ENCODE measurements at regions not wholly inside any gene's neighbourhood (a gene's known extent, or its start where the extent isn't known, plus 50 kb on each side); places are given as distances from the start of the nearest gene placed in this dataset.

GRCh38 chr5:60092671-60093422 is 199.3 kb upstream of the PDE4D start:
- DNase-seq (ENCODE audit: low spot score), result no peak
- CTCF ChIA-PET, result no interaction called here
- H3K27ac ChIP-seq (ENCODE audit: low read depth, low read length, poor library complexity, severe bottlenecking), result no peak overlapping the region

GRCh38 chr5:60086583-60086982 is 193.1 kb upstream of the PDE4D start:
- intact Hi-C loops (cut with micrococcal nuclease; ENCODE audit: unreplicated experiment), result no loop called here
- Histone ChIP-seq H3K27me3 (replicated peaks; ENCODE audit: insufficient read depth, low read depth, low read length, poor library complexity) (peaks cover 2% of the 10 kb centered on the region), H3K4me3 (ENCODE audit: low read depth, low read length, poor library complexity, severe bottlenecking) (no peak overlapping the region), H3K27ac (ENCODE audit: low read depth, low read length, poor library complexity, severe bottlenecking) (no peak overlapping the region), H3K4me1 (ENCODE audit: insufficient read depth, low read length, poor library complexity, severe bottlenecking) (no peaks in the 10 kb centered on the region), H3K9me3 (ENCODE audit: low read depth, low read length, poor library complexity, severe bottlenecking) (peaks cover 10% of the 10 kb centered on the region), H3K36me3 (ENCODE audit: insufficient read depth, low read length, poor library complexity, severe bottlenecking) (no peaks in the 10 kb centered on the region)
- BruUV-seq (replicated peaks), result no TSS peak
- CTCF ChIA-PET, result no interaction called here
- DNase-seq (ENCODE audit: low spot score), result no peak
- TF ChIP-seq CTCF (conservative IDR thresholded peaks at IDR 0.05; ENCODE audit: low read depth, low read length) (no peak), EZH2 (IDR thresholded peaks at IDR 0.05; ENCODE audit: borderline replicate concordance, low read depth, low read length, poor library complexity, severe bottlenecking) (no peak)
- POLR2A ChIA-PET (ENCODE audit: low non-redundant PET), result no interaction called here

More at GRCh38 chr5:60092671-60093422, 199.3 kb upstream of the PDE4D start:
- Histone ChIP-seq H3K27me3 (replicated peaks; ENCODE audit: insufficient read depth, low read depth, low read length, poor library complexity) (peaks cover 2% of the 10 kb centered on the region), H3K4me1 (ENCODE audit: insufficient read depth, low read length, poor library complexity, severe bottlenecking) (no peaks in the 10 kb centered on the region), H3K9me3 (ENCODE audit: low read depth, low read length, poor library complexity, severe bottlenecking) (peaks cover under 1% of the 10 kb centered on the region), H3K4me3 (ENCODE audit: low read depth, low read length, poor library complexity, severe bottlenecking) (no peak overlapping the region), H3K36me3 (ENCODE audit: insufficient read depth, low read length, poor library complexity, severe bottlenecking) (no peaks in the 10 kb centered on the region)
- intact Hi-C loops (cut with micrococcal nuclease; ENCODE audit: unreplicated experiment), result no loop called here
- POLR2A ChIA-PET (ENCODE audit: low non-redundant PET), result interaction anchor here (0.6 kb wide), 1 partner anchor 10 kb away, joined by 8 read pairs; no protein-coding TSS in a partner anchor
- no TSS peak for BruUV-seq (replicated peaks)
- TF ChIP-seq EZH2 (IDR thresholded peaks at IDR 0.05; ENCODE audit: borderline replicate concordance, low read depth, low read length, poor library complexity, severe bottlenecking) (no peak), CTCF (conservative IDR thresholded peaks at IDR 0.05; ENCODE audit: low read depth, low read length) (no peak)

- TF ChIP-seq EZH2 (IDR thresholded peaks at IDR 0.05; ENCODE audit: borderline replicate concordance, low read depth, low read length, poor library complexity, severe bottlenecking) (no peak), CTCF (conservative IDR thresholded peaks at IDR 0.05; ENCODE audit: low read depth, low read length) (no peak)
- no TSS peak for BruUV-seq (replicated peaks)
- Histone ChIP-seq H3K27ac (ENCODE audit: low read depth, low read length, poor library complexity, severe bottlenecking) (no peak overlapping the region), H3K4me1 (ENCODE audit: insufficient read depth, low read length, poor library complexity, severe bottlenecking) (no peaks in the 10 kb centered on the region), H3K27me3 (replicated peaks; ENCODE audit: insufficient read depth, low read depth, low read length, poor library complexity) (peaks cover 2% of the 10 kb centered on the region), H3K36me3 (ENCODE audit: insufficient read depth, low read length, poor library complexity, severe bottlenecking) (no peaks in the 10 kb centered on the region), H3K4me3 (ENCODE audit: low read depth, low read length, poor library complexity, severe bottlenecking) (no peak overlapping the region), H3K9me3 (ENCODE audit: low read depth, low read length, poor library complexity, severe bottlenecking) (peaks cover 10% of the 10 kb centered on the region)
- CTCF ChIA-PET, result no interaction called here
- DNase-seq (ENCODE audit: low spot score), result no peak
- POLR2A ChIA-PET (ENCODE audit: low non-redundant PET), result no interaction called here
- intact Hi-C loops (cut with micrococcal nuclease; ENCODE audit: unreplicated experiment), result no loop called here
Observed at GRCh38 chr5:60084226-60084625, 190.7 kb upstream of the PDE4D start.

Measured in A673 (cell line).